GM19463 (cell line): ENCODE measurements at regions not wholly inside any gene's neighbourhood (a gene's known extent, or its start where the extent isn't known, plus 50 kb on each side); places are given as distances from the start of the nearest gene placed in this dataset.

Experiments
- ATAC-seq: cut with Tn5 transposase; IDR thresholded peaks from one replicate; pipeline ENCODE4 v1.9.1; 2021; ENCODE audit warnings: mild to moderate bottlenecking, moderate library complexity; ENCODE audit not compliant: unreplicated experiment

DNA sequence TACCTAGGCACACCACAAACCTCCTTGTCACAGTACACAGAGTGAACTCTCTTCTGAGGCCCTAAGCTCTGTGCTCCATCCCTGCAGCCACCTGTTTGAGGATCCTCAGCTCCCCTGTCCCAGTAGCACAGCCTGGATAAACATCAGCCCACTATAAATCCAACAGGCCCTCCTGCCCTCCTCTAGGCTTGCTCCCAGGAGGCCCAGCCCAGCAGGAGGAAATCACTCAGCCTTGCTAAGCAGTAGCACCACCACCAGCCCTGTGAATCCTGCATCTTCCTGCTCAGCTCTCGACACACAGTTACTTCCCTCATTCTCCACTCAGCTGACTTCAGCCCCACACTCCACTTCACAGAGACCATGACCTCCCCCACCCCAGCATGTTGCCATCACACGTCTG is 273.9 kb downstream of the BCOR start:
- no peak for ATAC-seq

DNA sequence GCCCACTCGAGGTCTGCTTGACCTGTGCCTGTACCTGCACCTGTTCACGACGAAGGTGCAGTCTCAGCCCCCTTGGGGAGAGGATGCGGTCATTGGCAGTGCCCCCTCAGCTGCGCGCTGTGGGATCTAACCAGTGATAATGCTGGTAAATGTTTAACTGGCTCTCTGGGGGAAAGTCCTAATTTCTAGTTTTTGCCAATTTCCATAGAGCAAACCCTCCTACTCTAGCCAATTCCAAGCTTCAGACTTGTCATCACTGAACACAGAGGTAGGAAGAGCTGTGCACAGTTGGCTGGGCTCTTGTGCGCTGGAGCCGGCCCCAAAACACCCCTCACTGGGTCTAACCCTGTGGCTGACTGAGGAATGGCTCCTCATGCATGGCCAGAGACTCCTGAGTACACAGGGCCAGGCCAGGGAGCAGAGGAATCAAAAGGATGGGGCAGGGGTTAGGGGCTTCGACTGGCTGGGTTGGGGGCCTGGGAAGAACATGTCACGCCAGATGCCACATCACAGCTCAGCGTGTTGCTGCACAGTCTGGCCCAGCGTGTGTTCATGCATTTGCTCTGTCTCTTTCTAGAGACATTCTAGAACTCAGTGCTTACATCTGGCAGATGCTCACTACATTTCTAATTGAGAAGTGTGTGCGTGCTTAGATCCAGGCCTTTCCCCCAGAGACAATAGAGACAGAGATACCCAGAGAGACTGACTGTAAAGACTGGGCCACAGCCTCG is 270.8 kb downstream of the BCOR start:
- ATAC-seq, result no peak

DNA sequence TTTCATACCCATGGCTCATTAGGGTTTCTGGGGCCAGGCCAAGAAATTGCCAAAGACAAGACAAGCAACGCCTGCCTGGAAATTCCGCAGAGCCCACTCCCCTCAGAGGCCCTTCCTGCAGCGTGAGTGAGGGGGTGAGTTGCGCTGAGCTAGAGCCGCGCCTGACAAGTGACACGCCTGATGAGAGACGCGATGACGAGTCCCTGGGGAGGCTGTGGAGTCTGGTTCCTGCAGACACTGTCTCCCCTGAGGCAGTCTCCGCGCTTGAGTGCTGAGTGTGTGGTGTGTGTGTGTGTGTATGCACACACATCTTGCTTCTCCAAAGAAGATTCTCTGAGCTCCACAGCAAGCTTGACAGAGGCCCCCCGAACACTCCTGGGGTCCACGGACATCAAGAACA is 269.8 kb downstream of the BCOR start:
- peak; percentile 92 for ATAC-seq

DNA sequence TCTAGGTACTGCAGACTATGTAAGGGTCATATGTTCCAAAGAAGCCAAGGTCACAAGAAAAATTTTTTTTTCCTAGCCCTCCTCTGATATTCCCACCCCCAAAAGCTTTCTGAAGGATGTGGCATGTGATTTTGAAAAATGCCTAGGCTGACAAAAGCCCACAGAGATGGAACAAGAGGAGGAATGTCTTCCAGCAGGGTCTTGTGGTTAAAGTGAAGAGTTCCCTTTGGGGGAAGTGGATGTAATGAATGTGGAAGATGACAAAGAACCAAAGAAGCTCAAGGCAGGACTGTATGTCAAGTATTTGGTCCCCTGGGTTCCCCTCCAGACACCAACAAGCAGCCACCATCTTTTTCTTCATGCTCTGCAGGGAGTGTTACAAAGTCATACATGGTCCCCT is 268.8 kb downstream of the BCOR start:
- ATAC-seq, result no peak

DNA sequence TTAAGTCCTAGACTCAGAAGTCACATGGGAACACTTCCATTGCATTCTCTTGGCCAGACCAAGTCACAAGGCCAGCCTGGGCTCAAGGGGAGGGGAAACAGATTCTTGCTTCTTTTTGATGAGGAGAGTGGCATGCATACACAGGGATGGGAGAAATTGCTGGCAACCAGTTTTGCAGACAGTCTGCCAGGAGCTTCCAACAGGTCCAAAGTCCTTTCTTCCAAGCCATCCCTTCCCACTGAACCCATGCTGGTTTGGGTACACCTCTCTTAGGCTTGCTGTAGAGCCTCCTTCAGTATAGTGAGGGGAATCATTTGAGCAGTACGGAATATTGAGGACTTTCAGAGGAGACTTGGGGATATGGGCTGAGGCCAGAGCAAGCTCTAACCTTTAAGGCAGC is 267.8 kb downstream of the BCOR start:
- no peak for ATAC-seq

DNA sequence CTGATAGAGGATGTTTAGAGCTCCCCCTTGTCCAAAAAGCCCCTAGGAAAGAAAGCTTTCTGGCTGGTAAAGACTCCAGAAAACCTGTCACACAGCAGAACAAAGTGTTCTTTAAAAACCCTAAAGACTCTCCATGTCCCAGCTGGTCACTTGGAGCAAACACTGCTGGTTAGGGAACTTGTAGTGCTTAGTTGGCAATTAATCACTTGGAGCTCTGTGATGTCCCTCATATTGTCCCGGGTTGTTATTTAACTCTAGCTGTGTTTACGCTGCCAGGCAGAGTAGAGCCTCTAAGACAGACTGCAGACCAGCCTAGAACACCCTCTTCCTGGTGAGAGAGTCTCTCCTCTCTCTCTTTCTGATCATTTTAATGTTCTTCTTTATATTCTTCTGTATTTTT is 267.3 kb downstream of the BCOR start:
- no peak for ATAC-seq

DNA sequence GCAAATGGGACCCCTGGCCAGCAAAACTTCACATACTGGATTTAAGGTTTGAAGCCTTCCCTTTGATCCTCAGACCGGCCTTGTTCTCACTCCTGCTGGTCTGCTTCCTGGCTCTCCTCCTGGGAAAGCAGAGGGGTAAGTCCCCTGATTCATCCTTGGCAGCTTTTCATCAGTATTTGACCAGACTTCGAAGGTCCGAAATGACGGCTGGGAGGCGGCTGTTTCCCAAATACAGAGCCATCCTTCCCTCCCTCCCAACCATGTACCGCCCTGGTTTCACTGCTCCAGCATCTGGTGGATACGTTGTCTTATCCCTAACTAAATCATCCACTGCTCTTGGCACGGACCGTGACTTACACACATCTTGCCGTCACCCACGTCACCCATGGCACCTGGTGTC is 265.5 kb downstream of the BCOR start:
- no peak for ATAC-seq

DNA sequence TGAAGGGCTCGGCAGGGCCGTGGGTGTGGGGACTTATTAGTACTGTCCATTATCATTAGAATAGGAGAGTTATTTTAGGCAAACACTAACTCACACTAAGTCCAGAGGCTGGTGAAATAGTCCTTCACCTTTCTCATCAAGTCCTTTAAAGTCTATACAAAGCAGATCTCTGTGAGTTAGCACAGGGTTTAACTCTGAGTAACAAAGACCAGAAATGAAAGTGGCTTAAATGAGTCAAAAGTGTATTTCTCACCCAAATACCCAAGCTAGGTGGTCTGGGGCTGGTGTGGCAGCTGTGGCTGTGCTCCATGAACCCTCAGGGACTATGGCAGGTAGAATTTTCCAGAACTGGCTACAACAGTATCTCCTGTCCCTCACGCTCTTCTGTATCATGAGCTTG is 263.2 kb downstream of the BCOR start:
- ATAC-seq, result no peak

DNA sequence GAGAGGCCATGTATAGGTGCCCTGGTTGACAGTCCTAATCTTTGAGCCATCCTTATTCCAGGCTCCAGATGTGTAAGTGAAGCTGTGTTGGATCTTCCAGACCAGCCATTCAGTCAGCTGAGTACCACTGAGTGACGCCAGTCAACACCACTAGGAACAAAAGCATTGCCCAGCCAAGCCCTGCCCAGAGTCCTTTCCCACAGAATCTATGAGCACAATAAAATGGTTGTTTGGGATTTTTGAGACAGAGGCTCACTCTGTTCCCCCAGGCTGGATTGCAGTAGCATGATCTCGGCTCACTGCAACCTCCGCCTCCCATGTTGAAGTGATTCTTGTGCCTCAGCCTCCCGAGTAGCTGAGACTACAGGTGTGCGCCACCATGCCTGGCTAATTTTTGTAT is 262.5 kb downstream of the BCOR start:
- no peak for ATAC-seq

DNA sequence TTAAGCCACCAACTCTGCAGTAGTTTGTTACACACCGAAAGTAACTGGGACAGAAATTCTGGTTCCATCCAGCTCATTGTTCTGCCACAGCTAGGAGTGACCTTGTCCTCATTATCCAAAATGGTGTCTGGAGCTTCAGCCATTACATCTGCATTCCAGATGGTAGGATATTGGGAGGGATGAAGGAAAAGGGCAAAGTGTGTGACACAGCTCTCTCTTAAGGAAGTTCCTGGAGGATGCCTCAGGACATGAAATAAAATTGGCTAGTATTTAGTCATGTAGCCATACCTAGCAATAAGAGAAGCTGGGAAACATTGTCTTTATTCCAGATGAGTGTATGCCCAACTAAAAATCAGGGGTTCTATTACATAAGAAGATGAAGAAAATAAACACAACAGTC is 262.0 kb downstream of the BCOR start:
- ATAC-seq, result no peak

DNA sequence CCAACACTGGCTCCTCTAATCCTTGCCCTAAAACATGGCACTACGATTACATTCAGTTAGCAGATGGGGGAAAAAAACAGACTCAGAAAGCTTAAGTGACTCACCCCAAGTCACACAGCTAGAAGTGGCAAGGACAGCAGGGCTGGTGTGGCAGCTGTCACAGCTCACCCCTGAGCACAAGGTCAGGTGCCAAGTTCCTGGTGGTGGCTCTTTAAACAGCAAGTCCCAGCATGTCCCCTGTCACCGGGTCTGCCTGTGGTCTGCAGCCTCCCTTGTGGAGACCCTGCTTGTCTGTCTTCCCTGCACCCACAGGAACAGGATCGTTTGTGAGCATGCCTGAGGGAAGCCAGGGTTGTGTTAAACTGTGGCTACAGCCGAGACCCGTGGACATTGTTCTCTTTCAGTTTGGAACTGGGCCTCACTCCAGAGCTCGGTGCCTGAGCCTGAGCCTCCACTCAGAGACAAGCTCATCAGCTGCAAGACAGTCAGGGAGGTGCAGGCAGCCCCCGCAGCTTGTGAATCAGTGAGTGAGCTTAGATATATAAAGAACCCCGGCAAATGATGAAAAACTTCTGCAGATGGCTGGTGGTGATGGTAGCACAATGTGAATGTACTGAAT is 260.8 kb downstream of the BCOR start:
- ATAC-seq, result peak; percentile 65

DNA sequence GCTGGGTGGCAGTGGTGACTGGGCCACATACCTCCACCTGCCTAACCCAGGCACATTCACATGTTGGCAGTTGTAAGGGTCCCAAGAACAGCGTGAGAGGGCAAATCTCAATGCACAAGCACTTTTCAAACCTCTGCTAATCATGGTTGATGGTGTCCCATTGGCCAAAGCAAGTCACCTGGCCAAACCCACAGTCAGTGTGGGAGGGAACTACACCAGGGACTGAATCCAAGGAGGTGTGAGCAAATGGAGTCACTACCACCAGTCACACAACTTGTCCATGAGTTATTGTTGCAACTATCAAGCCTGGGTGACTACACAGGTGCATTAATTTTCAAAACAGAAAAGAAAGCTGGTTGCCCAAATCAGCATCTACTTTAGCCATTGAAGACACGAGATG is 260.1 kb downstream of the BCOR start:
- ATAC-seq, result no peak

DNA sequence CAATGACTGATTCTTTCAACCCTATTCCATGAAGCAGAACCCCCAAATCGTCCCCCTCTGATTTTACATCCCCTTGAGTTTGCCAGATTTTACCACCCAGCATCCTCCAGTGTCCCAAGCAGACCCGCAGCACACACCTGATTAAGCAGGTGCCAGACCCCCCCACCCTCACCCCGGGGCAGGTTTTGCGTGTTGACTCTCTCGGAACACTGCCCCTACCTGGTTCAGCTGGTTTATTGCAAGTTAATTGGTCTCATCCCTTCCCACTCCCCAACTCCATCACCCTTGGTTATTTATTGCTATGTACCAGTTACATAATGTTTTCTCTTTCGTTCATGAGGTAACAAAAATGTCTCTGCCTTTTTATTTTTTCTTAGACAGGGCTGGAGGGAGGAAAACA is 258.4 kb downstream of the BCOR start:
- no peak for ATAC-seq

DNA sequence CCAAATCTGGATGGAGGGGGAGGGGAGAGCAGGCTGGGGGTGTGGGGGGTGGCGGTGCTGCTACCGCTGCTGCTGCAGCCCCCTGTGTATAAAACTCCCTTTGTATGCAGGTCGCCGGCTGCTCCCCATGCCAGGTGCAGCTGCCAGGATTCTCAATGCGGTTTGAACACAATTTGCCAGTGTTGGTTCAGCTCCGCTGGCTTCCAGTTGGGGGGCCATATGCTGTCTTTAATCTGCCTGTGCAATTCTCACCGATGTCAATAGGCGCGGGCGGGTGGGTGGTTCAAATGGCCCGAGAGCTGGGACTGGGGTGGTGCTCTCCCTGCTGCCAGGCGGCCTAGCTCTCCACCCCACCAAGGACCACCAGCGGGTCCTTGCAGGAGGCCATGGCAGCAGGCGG is 257.6 kb downstream of the BCOR start:
- ATAC-seq, result no peak

DNA sequence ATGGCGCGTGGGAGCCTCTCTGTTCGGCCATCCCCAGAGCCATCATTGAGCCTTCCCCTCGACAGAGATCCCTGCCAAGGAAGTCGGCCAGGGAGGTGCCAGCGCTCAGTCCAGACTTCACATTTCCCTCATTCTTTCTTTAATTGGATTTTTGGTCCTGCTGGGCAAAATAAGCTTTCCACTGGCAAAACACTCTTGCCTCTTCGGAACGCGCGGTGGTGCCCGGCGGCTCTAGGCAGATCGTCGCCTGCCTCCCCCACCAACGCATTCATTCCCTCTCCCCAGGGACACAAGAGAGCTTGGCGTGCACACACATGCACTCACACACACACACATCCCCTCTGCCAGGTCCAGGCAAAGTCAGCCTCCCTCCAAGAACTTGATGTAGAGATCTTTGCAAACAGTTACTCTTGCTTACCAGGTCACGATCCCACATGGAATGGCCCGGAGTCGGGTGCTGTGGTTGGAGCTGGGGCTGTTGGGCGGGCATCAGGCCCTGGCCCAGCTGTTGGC is 257.1 kb downstream of the BCOR start:
- ATAC-seq, result no peak

DNA sequence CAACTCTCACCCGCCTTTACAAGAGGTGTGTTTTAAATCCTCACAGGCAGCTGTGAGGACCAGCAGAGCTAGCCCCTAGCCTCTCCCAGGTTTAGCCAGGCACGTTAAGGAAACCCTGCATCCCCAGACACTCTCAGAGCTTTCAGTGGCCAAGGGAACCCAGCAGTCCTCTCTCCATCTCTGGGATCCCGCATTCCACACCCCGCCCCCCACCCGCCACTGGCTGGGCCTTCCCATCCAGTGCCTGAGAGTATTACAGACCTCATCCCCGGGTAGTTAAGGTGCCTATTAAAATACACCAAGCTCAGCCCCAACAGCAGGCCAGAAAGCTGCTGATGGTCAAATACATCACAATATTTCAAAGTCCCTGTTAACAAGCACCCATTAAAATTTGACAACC is 256.2 kb downstream of the BCOR start:
- ATAC-seq, result no peak

DNA sequence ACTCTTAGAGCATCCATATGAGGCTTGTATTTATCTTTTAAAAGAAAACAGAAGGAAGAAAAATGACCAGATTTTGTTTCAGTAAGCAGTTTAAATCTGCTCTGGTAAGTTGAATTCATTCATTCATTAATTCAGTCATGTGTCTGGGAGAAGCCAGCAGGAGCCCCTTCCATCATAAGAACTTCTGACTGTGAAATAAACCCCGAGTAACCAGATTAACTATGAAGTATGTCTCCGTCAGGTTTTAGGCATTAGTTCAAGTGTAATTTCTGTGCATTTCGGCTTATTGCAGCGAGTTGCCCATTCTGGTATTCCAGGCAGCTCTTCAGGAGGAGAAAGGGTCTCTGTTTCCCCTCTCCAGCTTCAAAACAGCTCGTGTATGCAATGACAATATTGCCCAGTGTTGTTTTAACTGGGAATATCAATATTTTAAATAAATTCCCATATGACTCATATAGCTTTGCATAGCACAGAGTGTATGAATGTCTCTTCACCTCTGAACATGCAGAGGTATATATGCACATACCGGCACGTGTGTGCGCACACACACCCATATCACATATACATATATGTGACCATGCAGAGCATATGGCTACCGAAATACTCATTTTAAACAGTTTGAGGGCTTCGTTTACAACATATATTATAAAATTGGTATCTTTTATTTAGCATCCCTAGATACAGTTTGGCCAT is 255.3 kb downstream of the BCOR start:
- ATAC-seq, result no peak

DNA sequence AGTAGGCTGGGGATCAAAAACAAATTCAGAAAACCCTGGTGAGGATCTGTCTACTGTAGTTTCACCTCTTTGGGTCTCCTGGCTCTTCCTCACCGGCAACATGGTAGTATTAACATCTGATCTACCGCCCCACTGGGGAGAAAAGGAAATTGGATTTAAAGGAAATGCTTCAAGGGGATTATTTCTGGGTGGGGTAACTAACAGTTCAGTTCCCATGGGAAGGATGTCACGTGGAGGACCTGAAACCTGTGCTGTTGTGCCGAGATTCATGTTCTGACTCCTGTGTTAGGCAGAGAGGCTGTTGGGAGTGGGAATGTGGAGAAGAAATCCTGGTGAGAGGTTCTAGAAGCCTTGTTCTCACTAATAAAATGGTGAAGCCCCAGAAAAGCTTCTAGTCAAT is 254.4 kb downstream of the BCOR start:
- ATAC-seq, result no peak

DNA sequence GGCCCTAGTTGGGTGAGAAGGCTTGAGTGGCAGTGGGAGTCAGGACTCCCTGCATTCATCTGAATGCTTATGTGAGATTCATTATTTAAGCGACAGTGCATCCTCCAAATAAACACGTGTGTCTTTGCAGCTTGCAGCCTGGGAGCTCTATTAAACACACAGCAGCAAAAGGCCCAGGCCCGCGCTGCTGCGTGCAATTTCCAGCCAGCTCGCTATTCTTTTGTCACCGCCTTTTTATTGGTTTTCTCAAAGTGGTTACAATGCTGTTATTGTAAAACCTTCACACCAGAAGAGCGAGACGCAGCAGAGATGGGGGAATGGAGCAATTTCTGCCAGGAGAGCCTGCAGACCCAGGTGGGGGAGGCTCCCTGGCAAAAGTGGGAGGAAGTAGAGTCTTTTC is 252.5 kb downstream of the BCOR start:
- ATAC-seq, result no peak

DNA sequence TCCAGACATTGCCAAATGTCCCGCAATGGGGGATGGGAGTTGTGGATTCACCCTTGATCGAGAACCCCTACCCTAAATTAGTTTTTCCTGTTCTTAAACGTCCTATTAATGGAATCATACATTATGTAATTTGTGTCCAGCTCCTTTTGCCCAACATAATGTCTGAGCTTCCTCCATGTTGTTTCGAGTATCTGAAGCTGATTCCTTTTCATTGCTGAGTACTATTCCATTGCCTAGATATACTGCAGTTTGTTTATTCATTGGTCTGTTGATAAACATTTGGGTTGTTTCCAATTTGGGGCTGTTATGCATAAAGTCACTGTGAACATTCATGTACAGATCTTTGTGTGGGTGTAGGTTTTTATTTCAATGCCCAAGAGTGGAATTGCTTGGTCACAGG is 251.3 kb downstream of the BCOR start:
- ATAC-seq, result no peak

DNA sequence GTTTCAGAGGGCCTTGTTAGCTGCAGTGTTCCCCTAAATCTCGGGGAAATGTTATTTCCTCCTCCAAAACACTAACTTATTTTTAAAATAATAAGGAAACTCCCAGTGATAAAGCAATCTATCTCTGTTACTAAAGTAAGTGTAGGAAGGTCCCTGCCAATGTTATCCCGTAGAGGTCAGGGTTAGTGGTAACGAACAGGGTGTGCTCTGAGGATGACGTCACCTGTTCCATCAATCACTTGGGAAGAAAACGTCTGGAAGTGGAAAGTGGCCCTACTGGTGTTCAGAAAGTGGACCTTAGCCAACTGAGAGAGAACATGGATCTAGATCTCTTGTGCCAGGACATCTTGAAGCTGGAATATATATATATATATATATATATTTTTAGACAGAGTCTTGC is 249.5 kb downstream of the BCOR start:
- no peak for ATAC-seq

DNA sequence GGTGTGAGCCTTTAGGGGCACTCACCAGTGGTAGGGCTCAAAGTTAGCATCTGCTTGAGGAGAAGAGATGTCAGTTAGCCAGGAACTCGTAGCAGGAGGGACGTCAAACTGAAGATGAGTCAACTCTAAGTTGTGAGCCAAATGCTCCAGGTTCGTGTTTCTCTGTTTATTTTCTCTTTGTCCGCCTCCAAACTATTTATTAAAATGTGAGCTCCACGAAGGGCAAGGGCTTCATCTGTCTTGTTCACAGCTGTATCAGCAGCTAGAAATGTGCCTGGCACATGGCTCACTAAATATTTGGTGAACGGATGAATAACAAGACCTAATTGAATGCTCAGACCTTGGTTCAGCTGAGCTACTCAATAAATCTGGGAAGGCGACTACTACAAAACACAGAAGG is 248.9 kb downstream of the BCOR start:
- ATAC-seq, result no peak
